ENCODE measurements at regions not wholly inside any gene's neighbourhood (a gene's known extent, or its start where the extent isn't known, plus 50 kb on each side); places are given as distances from the start of the nearest gene placed in this dataset.
"Not testable (repeated sequence)": the region's sequence is repeated elsewhere in the genome, so short reads cannot be mapped to it uniquely, and the experiment has no call there.

DNA sequence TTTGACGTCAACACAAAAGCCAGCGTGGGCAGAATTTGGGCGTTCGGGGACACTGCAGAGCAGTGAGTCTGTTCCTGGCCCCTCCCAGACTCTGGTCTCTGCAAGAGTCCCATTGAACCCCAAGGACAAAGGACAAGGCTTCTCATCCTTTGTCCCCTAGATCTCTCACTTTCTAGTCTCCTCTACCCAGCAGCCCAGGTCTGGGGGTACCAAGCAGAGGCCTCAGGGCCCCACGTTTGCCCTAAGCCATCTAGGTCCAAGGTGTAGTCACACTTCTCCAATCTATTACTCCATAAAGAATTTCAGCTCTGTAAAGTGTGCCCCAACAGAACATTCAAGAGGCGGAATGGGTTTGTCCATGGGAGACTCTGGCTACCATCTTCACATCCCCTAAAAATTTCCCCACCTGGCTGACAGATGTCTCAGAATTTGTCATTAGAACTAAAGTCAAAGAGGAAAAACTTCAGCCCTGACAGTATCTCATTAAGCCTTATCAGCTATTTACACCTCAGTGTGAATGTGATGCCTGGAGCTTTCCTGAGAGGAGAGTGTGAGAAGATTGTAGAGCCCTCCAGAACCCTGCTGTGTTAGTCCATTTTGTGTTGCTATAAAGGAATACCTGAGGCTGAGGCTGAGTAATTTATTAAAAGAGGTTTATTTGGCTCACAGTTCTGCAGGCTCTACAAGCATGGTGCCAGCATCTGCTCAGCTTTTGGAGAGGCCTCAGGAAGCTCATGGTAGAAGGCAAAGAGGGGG is 81.4 kb upstream of the HABP2 start:
- no peak for DNase-seq

DNA sequence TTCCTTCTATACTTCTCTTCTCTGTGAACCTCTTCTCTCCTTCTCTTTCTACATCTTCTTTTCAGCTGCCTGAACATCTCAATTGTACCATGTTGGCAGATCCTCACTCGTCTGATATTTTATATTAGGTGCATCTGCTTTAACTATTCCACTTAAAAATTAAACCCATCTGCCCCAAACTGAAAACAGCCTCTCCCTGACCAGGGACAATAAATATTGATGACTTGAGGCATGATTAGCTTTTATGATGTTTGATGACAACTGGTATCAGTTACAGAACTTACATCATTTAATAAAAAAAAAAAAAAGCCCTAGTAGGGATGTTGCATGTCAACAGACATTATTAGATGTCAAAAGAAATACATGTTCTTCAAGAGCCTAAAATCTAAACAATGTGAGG is 79.8 kb upstream of the HABP2 start:
- no peak for DNase-seq

DNA sequence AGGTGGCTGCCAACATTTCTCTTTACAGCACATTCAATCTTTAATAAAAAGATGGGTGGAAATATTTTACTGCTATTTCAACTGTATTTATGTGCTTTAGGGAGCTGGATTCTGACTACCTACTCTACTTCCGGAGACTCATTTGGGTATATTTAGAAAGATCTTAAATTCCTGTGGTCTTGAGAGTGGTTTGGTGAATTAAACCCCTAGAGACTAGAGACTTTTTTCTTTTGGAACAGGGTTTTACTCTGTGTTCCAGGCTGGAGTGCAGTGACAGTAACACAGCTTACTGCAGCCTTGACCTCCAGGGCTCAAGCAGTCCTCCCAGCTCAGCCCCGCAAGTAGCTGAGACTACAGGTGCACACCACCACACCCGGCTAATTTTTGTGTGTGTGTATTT is 79.0 kb upstream of the HABP2 start:
- DNase-seq: no peak

DNA sequence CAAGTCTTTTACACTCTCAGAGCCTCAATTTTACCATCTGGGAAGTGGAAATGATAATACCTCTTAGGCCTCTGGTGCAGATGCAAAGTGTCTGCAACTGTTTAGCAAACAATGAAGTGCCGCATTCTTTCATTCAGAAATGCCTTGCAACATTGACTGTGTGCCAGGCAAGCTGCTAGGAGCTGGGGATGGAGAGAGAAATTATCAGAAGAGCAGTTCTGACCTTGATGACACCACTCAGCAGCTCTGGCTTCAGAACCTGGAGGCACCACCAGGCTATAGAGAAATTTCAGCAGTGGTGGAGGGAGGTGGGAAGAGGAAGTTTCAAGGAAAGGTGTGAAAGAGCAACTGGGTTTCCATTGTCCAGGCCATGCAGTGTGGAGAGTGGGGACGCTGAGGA is 78.1 kb upstream of the HABP2 start:
- DNase-seq: no peak

DNA sequence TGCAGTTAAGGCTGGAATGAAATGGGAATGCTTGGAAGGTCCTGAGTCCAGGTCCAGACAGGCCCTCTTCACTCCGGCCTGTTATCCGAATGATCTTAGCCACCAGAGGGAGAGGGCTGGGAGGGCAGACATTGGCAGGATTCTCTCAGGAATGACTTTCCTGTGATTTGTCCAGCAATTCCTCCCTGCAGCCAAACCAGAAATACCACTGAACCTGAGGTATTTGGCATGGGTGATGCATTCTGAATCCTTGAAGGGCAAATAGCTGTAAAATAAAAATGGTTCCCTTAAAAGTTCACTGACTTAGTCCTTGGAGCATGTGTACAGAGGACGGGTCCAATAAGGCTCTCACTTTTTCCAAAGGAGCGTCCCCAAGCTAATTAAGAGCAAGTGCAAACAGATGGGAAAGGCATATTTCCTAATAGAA is 77.5 kb upstream of the HABP2 start:
- DNase-seq: no peak

DNA sequence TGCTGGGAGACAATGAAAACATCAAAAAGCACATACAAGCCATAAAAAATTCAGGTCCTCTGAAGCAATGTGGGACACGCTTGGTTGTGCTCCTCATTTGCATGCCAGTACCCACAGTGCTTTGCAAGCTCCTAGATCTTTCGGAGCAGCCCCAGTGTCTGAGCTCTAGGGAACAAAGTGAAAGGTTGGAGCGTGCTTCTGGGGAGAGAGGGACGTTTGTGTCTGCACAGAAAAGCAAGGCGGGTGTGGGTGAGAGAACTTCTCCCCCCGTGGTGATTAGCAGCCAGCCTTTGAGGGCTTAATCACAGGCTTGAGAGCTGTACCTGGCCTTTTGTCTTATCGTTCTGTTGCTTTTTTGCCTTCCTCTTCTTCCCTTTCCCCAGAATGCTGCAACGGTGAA is 76.7 kb upstream of the HABP2 start:
- DNase-seq: no peak

DNA sequence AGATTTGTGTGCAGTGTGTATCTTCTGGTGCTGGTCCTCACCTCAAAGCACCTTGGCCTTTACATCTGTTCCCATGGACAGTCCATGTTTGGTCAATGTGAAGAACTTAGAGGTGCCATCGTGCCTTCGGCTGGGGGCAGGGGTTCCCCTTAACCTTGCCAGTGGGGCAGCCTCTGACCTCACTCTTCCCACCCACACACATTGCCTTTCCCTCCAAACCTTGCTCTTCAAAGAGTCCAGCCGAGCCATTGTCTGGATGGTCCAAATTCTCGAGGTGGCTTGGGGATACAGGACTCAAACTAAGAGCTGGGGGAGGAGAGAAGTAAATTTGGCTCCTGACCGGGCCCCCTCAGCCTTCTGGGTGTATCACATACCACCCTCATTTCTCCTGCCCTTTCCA is 76.2 kb upstream of the HABP2 start:
- DNase-seq: no peak

DNA sequence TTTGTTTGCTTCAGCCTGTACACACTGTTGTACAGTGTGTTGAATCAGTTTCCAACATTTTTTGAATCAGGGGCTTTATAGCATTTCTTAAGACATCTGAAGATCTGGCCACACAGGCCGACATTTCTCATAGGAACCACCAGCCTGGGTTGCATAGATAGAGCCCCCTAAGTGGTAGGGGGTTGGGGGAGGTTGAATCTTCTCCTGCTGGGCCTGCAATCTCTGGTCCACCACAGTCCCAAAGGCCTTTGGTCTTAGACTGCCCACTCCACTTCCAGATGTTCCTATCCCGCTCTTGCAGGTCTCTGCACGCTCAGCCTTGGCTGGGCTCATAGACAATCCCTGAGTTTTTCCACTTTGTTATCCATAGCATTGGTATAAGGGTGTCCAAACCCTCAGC is 75.4 kb upstream of the HABP2 start:
- DNase-seq: no peak

DNA sequence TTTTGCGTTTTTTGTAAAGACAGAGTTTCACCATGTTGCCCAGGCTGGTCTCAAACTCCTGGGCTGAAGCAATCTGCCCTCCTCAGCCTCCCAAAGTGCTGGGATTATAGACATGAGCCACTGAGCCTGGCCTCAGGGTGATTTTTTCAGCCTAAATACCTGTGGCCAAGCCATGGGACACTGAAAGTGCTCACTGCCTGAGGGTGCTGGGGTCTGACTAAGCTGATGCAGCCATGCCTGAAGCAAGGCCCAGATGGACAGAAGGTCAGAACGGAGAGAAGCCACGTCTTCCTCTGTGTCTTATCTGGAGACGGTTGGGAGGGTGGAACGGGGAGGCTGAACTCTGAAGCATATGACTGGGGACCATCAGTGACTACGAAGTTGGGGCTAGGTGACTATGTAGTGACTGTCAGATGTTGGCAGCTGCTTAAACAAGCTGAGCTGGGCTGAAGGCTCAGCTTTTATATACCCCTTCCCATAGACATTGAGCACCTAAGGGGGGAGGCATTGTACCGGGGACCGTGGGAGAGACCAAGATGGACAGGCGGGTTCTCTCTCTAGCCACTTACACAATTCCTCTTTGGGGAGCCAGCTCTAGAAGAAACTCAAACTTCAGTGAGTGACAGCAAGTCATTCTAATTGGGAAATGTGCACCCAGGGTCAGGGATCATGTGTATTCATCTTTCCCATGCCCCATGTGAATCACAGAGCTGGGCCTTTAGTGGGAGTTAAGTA is 73.3 kb upstream of the HABP2 start:
- no peak for DNase-seq

DNA sequence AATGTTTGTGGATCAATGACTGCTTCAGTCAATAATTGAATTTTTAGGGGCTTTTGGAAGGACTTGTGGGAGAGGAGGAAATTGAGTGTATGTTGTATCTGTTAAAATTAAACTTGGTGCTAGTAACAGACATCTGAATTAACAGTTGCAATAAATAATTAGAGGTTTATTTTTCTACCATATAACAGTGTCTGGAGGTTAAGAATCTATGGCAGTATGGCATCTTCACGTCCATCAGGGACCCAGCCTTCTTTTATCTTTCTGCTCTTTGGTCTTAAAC is 72.8 kb upstream of the HABP2 start:
- no peak for DNase-seq

DNA sequence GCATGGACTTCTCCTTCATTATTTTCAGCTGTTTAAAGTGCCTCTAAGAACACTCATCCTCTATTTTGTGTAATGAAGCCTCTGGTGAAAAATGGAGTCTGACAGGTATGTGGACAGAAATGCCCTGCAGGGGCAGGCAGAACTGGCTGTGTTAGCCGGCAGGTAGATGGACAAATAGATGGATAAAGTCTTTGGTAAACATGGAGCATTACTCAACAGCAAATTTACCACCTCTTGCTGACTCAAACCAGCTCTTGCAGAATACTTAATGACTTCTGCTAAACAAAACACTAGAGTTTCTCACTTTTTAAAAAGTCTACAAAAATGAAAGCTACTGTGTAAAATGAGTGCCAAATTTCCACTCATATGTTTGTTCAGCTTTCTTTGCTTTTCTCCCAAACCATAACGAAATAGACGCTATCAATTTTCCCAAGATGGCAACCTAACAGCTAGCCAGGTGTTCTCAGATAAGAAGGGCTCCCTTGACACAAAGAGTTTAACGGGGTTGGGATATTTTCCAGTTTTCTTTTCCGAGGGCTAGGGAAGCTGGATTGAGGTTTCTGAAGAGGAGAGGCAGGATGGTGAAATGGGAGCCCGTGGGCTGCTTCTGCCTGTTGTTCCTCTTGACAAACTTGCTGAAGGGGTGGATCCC is 71.9 kb upstream of the HABP2 start:
- DNase-seq: no peak

DNA sequence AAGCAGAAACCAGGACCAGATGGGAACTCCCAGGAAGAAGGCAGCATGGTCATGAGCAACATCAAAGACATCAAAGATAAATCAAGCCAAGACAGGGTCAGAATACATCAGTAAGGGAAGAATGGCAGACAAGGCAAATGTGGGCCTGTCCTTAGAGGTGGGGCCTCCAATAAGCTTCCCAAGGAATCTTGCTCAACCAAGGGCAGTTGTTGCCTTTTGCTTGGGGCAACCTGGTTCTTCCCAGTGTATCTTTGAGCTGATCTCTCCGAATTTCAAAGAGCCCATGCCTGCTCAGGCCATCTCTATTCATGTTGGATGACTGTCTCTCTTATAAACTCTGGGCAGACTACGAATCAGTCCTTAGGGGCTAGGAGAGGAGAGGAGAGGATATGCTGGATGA is 68.4 kb upstream of the HABP2 start:
- DNase-seq: no peak

DNA sequence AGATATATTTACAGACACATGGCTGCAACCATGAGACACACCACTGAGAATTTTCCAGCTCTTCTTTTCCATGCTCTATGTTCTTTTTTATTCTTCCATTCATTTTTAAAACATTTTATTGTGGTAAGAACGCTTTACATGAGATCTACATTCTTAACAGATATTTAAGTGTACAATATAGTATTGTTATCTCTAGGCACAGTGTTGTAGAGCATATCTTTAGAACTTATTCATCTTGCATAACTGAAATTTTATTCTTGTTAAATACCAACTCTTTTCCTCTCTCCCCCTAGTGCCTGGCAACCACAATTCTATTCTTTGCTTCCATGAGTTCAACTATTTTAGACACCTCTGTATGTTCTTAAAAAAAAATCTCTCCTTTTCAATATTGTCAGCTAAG is 67.1 kb upstream of the HABP2 start:
- no peak for DNase-seq

DNA sequence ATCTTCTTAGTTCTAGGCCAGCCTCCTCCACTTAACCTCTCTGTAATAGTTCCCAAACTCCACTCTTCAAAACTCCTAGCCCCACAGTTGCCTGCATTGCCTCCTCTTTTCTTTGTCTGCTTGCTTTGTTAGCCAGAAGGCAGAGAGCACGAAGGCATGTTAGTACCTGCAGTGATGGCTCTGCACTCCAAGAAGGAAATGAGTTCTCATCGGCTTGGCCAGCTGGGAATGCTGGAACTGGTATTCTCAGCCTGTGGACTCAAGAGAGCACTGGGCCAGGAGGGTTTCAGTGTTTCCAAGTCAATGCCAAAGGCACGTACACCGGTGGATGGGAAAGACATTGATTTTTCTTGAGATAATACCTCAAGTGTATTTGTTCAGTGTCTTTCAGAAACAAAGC is 66.3 kb upstream of the HABP2 start:
- no peak for DNase-seq

DNA sequence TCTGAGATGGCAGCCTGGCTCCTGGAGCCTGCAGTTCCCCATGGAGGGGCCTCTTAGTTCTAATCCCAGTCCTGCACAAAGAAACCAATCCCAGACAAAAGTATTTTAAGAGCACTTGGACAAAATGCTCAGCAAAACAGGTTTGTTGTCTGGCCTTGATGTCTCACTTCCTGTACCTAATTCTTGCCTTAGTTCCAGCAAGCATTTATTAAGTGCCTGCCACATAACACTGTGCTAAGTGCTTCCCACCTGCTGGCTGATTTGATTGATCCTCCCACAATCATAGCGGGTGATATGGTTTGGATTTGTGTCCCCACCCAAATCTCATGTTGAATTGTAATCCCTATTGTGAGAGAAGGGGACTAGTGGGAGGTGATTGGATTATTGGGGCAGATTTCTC is 65.7 kb upstream of the HABP2 start:
- no peak for DNase-seq

DNA sequence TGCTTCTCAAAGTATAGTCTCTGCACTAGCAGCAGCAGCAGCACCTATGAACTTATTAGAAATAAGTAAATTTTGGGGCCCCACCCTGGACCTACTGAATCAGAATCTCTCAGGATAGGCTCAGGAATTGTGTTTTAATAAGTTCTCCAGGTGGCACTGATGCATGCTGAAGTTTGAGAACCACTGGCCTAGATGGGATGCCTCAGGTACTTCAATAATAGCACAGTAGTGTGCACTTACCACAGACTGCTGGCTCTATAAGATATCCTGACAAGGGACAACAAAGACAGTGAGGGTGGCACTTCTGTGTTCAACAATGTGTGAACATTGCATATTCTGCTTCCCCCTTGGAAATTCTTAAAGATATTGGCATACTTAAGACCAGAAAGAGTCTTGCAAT is 64.7 kb upstream of the HABP2 start:
- no peak for DNase-seq

DNA sequence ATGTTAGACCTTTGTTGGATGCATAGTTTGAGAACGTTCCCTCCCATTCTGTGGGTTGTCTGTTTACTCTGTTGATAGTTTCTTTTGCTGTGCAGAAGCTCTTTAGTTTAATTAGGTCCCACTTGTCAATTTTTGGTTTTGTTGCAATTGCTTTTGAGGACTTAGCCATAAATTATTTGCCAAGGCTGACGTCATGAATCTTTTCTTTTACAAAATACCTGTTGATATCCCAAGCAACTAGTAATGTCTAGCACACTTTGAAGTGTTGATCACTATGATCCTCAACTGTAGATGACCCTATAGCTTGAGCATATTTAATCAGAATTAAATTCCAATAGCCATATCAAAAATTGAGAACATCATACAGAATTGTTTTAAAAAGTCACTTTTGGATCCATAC is 63.3 kb upstream of the HABP2 start:
- DNase-seq: not testable (repeated sequence)

DNA sequence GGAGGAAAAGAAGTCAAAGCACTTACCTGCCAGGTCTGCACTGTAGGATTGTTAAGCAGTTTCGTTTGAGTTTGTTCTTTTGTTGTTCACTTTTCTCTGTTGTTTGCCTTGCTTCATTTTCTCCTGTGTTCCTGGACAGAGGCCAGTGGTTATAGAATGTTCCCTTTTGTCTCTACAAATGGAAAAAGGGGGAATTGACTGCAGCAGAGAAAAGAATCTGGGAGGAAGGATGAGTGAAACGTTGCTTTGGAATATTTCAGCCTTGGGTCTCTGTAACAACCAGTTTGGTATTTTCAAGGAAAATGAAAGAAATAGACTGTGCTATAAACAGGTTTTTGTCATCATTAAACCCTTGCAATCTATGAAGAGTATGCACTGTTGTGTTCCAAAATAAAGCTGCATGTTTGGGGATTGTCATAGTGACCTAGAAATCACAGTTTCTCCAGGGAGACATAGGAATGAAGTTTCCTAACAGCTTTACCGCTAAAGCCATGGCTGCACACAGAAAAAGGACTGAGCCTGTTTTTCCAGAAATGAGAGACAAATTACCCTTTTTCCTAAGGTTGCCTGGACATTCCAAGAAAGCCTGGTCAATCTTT is 60.8 kb upstream of the HABP2 start:
- no peak for DNase-seq

DNA sequence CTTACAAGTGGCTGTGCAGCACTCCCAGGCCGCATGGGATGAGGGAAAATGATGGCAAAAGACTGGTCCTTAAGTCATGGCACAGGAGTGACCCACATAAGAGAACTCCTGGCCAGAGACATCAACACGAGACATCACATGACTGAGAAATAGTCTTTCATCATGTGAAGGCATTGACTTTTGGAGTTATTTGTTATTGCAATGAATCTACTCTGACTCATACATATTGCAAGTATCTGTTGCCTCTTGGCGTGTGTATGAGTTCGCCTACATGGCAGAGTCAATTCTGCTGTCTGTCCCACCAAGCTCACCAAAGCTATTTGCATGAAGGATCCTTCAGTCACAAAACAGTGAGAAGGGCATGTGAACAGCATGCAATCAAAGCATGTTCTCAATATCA is 59.7 kb upstream of the HABP2 start:
- DNase-seq: no peak

DNA sequence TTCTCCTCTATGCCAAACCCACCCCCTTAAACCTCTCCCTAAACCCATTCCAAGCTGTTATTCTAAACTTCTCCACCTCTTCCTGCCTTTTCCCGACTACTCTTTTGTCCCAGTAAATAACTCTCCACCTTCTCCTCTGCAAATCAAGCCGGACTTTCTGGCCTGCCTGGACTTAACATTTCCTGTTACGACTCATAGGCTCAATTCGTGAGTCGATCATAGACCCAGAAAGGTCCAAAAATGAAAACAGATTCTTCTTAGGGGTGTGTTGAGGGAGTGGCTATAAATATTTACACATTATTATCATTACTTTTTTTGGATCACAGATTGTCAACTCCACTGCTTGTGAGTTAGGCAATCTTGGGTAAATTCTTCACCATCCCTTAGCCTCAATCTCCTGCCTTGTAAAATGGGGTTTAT is 59.0 kb upstream of the HABP2 start:
- no peak for DNase-seq

DNA sequence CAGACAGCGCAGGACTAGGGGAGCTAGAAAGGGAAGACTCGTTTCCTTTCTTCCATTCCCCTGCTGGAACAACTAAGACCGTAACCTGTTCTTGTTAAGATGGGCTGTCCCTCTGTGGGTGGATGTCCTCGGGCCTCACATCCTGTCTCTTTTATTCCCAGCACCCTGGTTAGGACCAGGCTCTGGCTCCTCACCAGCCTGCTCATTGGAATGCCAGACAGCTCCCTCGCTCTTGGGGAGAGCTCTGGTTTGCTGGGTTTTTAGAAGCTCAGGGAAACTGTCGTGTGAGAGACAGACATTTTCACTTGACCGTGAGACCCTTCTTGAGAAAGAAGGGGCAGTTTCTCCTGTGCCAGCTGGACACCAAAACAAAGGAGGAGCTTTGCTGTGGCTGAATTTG is 58.1 kb upstream of the HABP2 start:
- DNase-seq: no peak

DNA sequence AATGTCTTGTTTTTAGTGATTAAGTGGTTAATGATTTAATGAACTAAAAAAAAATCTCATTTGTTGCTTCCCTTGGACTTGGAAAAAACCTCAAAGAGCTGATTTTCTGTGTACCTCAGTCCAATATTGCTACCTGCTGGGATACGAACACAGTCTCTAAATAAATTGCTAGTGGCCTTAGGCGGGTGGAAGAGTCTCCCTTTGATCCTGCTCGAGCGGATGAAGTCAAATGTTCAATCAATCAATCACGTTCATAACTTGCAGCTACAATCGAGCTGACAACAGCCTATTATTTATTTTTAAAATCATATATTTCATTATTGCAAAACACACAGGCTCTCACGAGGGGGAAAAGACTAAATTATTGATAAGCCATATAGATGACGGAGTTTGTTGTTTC is 57.3 kb upstream of the HABP2 start:
- no peak for DNase-seq

DNA sequence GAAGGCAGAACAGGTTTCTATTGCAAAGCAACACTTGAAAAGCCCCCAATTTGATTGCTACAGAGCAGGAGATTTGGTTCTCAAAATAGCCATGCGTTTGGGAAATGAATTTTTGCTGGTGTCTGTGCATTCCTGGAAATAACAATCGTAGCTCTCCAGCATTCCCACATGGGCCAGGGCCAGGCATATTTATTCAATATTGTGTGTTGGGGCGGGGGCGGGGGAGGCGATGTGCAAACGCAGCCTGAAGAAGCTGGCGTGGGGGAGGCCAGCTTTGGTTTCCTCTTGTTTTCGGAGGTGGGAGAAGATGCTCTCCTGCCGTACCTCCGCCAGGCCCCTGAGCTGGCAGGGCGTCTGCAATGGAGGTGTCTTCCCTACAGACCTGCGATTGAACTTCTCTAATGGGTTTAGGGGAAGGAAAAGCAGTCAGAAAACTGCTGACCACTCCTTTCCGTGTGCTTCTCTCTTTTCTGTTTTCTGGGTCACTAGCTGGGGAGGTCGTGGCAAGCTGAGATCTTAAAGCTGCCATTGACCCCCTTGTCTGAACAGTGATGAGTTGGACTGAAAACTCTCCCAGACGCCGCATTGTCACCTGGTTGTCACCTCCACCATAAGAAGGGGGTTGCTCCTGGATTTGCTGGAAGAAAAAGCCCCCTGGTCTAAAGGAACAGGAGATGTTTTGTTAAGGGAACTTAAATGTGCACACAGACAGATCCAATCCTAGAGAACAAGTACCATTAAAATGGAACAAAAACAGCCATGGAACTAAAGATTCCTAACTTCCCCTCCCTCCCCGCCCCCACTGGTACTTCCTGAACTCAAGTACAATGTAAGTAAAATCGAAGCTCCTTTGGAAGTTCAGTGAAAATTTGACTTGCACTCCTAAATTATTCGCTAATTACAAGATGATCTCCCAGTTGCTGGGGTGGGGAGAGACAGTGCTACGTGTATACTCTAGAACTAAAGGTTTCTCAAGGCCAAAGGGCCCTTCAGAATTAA is 56.4 kb upstream of the HABP2 start:
- DNase-seq: no peak
